H1 (cell line): ENCODE measurements at regions not wholly inside any gene's neighbourhood (a gene's known extent, or its start where the extent isn't known, plus 50 kb on each side); places are given as distances from the start of the nearest gene placed in this dataset.

Experiments used
- CTCF ChIA-PET: fragments of 300-600 bp; sonication (Branson Sonifier 250); formaldehyde crosslinking; loops from one replicate; lab custom pipeline; 2021; ENCODE audit not compliant: partially characterized antibody; lab: Charles Lee
- POLR2A ChIA-PET: fragments of 300-600 bp; sonication (Branson Sonifier 250); formaldehyde crosslinking; loops from one replicate; lab custom pipeline; 2021; ENCODE audit warnings: inconsistent platforms; ENCODE audit not compliant: partially characterized antibody; lab: Charles Lee
- DNase-seq, 2 experiments: peaks; one replicate each; pipeline versions ENCODE4 v3.0.0 to v3.0.0-alpha.2; 2010 to 2022; ENCODE audit warnings: low spot score in 2 of 2, low read depth in 1 of 2, mixed read lengths in 1 of 2
- FAIRE-seq: peaks from 2 replicates; lab custom pipeline; 2011; peaks lifted over from hg19 to GRCh38; lab: Jason Lieb, UNC
- H2AFZ ChIP-seq: 2 replicates; pipeline ENCODE4 v1.8.1; 2012; ENCODE audit warnings: low read length, inconsistent platforms
- H2AK5ac ChIP-seq: 2 replicates; pipeline ENCODE4 v1.6.1; 2013; ENCODE audit warnings: low read depth, low read length
- H2BK120ac ChIP-seq: replicated peaks from 2 replicates; pipeline ENCODE3; 2013; ENCODE audit warnings: low read depth, low read length, inconsistent platforms
- H2BK12ac ChIP-seq: 2 replicates; pipeline ENCODE4 v1.6.1; 2013; ENCODE audit warnings: low read depth, low read length
- H2BK15ac ChIP-seq: 2 replicates; pipeline ENCODE4 v1.6.1; 2013; ENCODE audit warnings: low read length
- H2BK20ac ChIP-seq: 2 replicates; pipeline ENCODE4 v1.6.1; 2013; ENCODE audit warnings: low read length
- H2BK5ac ChIP-seq: 2 replicates; pipeline ENCODE4 v1.6.1; 2013; ENCODE audit warnings: low read depth, low read length
- H3K14ac ChIP-seq: 2 replicates; pipeline ENCODE4 v1.6.1; 2013; ENCODE audit warnings: inconsistent platforms; ENCODE audit not compliant: insufficient read length
- H3K18ac ChIP-seq: 2 replicates; pipeline ENCODE4 v1.6.1; 2013; ENCODE audit warnings: low read length; ENCODE audit errors: extremely low read depth
- H3K23ac ChIP-seq: 2 replicates; pipeline ENCODE4 v1.6.1; 2013; ENCODE audit warnings: inconsistent platforms; ENCODE audit not compliant: insufficient read length
- H3K23me2 ChIP-seq: 2 replicates; pipeline ENCODE4 v1.6.1; 2013; ENCODE audit warnings: low read depth, low read length
- H3K27ac ChIP-seq: 2 replicates; pipeline ENCODE4 v1.6.1; 2011; ENCODE audit warnings: low read depth, low read length, inconsistent platforms
- H3K27me3 ChIP-seq, 4 experiments: replicated peaks in 1 of 4; 1 replicate in 1 of 4; 2 replicates in 3 of 4; pipeline versions ENCODE4 v1.6.1 to v1.8.1; 2011 to 2013; ENCODE audit warnings: low read length in 3 of 4, mild to moderate bottlenecking in 3 of 4, inconsistent platforms in 2 of 4, mixed read lengths in 2 of 4, moderate library complexity in 1 of 4; ENCODE audit not compliant: control insufficient read depth in 3 of 4, insufficient read depth in 3 of 4; ENCODE audit errors: extremely low read depth in 1 of 4
- H3K36me3 ChIP-seq, 4 experiments: 2 replicates each; pipeline versions ENCODE4 v1.6.1 to v1.8.1; 2011 to 2013; ENCODE audit warnings: mild to moderate bottlenecking in 4 of 4, low read length in 3 of 4, moderate library complexity in 2 of 4, control low read depth in 1 of 4, inconsistent platforms in 1 of 4; ENCODE audit not compliant: insufficient read depth in 4 of 4, control insufficient read depth in 2 of 4
- H3K4ac ChIP-seq: replicated peaks from 2 replicates; pipeline ENCODE3; 2013; ENCODE audit warnings: low read length, low read depth, mixed read lengths, inconsistent platforms; ENCODE audit not compliant: insufficient read length
- H3K4me1 ChIP-seq, 4 experiments: replicated peaks in 1 of 4; 1 replicate in 1 of 4; 2 replicates in 3 of 4; pipeline versions ENCODE4 v1.6.1 to v1.8.1; 2011 to 2013; ENCODE audit warnings: low read length in 3 of 4, inconsistent platforms in 2 of 4, mixed read lengths in 1 of 4; ENCODE audit not compliant: insufficient read depth in 4 of 4, control insufficient read depth in 3 of 4
- H3K4me2 ChIP-seq, 2 experiments: 2 replicates each; pipeline versions ENCODE4 v1.6.1 to v1.8.1; 2011 to 2013; ENCODE audit warnings: low read depth in 2 of 2, low read length in 2 of 2, control low read depth in 1 of 2, inconsistent platforms in 1 of 2, mild to moderate bottlenecking in 1 of 2; ENCODE audit not compliant: insufficient read depth in 1 of 2
- H3K4me3 ChIP-seq, 4 experiments: fragments of 200-600, 300-600 bp in 1 of 4; sonication (generic), shearing (Covaris generic), sonication (Bioruptor Twin) in 1 of 4; 2 replicates each; pipeline versions ENCODE4 v1.5.1 to v1.8.1; 2011 to 2016; ENCODE audit warnings: low read length in 4 of 4, low read depth in 3 of 4, control low read depth in 2 of 4, inconsistent platforms in 2 of 4, mild to moderate bottlenecking in 2 of 4, mixed read lengths in 1 of 4, moderate library complexity in 1 of 4; ENCODE audit not compliant: insufficient read depth in 2 of 4; ENCODE audit errors: extremely low read depth in 1 of 4
- H3K56ac ChIP-seq: replicated peaks from 2 replicates; pipeline ENCODE3; 2013; ENCODE audit warnings: low read depth, mild to moderate bottlenecking, mixed read lengths, low read length, inconsistent platforms; ENCODE audit not compliant: insufficient read length
- H3K79me1 ChIP-seq: 2 replicates; pipeline ENCODE4 v1.6.1; 2013; ENCODE audit warnings: low read depth, low read length, control low read depth
- H3K79me2 ChIP-seq, 2 experiments: 2 replicates each; pipeline versions ENCODE4 v1.6.1 to v1.8.1; 2012 to 2013; ENCODE audit warnings: low read length in 2 of 2, mild to moderate bottlenecking in 2 of 2, inconsistent platforms in 1 of 2; ENCODE audit not compliant: insufficient read depth in 2 of 2, control insufficient read depth in 1 of 2
- H3K9ac ChIP-seq, 4 experiments: replicated peaks in 1 of 4; 1 replicate in 1 of 4; 2 replicates in 3 of 4; pipeline versions ENCODE4 v1.6.1 to v1.8.1; 2011 to 2013; ENCODE audit warnings: low read depth in 3 of 4, low read length in 3 of 4, control low read depth in 2 of 4, mild to moderate bottlenecking in 2 of 4, moderate library complexity in 2 of 4, inconsistent platforms in 1 of 4; ENCODE audit errors: extremely low read depth in 1 of 4
- H3K9me3 ChIP-seq, 2 experiments: 2 replicates each; pipeline versions ENCODE4 v1.6.1 to v1.8.1; 2012 to 2013; ENCODE audit warnings: mild to moderate bottlenecking in 2 of 2, moderate library complexity in 2 of 2, control low read depth in 1 of 2, inconsistent platforms in 1 of 2, low read depth in 1 of 2, low read length in 1 of 2, mixed read lengths in 1 of 2; ENCODE audit not compliant: insufficient read depth in 2 of 2
- H4K20me1 ChIP-seq, 2 experiments: replicated peaks in 1 of 2; 2 replicates each; pipeline versions ENCODE3 to v1.8.1; 2011 to 2013; ENCODE audit warnings: inconsistent platforms in 2 of 2, low read length in 2 of 2, mild to moderate bottlenecking in 1 of 2; ENCODE audit not compliant: insufficient read depth in 2 of 2, control insufficient read depth in 1 of 2
- H4K5ac ChIP-seq: 2 replicates; pipeline ENCODE4 v1.6.1; 2013; ENCODE audit warnings: low read length, low read depth, mixed read lengths, inconsistent platforms; ENCODE audit not compliant: insufficient read length
- H4K8ac ChIP-seq: 2 replicates; pipeline ENCODE4 v1.8.0; 2013; ENCODE audit warnings: mild to moderate bottlenecking, moderate library complexity, low read length, inconsistent platforms; ENCODE audit not compliant: insufficient read depth; ENCODE audit errors: extremely low read depth
- H4K91ac ChIP-seq: replicated peaks from 2 replicates; pipeline ENCODE3; 2013; ENCODE audit warnings: low read length, mixed read lengths, inconsistent platforms; ENCODE audit not compliant: insufficient read length
- ATF3 ChIP-seq: IDR thresholded peaks from 2 replicates; pipeline ENCODE4 v1.6.1; 2011; ENCODE audit warnings: low read depth, mild to moderate bottlenecking, low read length; ENCODE audit not compliant: insufficient read depth
- CEBPB ChIP-seq: IDR thresholded peaks from 2 replicates; pipeline ENCODE4 v1.6.1; 2012; ENCODE audit warnings: low read depth, low read length
- EGR1 ChIP-seq: IDR thresholded peaks from 2 replicates; pipeline ENCODE4 v1.6.1; 2011; ENCODE audit warnings: low read depth, low read length, borderline replicate concordance
- GTF2F1 ChIP-seq: IDR thresholded peaks from 2 replicates; pipeline ENCODE4 v1.6.1; 2012; ENCODE audit warnings: low read depth, low read length, improper control_type of control experiment, borderline replicate concordance
- JUND ChIP-seq: IDR thresholded peaks from 2 replicates; pipeline ENCODE4 v1.6.1; 2011; ENCODE audit warnings: mild to moderate bottlenecking, improper control_type of control experiment, low read length
- NRF1 ChIP-seq: IDR thresholded peaks from 2 replicates; pipeline ENCODE4 v1.6.1; 2011; ENCODE audit warnings: mild to moderate bottlenecking, low read depth, low read length, improper control_type of control experiment
- POLR2A ChIP-seq, 2 experiments: IDR thresholded peaks; 1 replicate in 1 of 2; 2 replicates in 1 of 2; pipeline ENCODE4 v1.6.1; 2011; ENCODE audit warnings: low read depth in 2 of 2, low read length in 2 of 2, mild to moderate bottlenecking in 2 of 2; ENCODE audit errors: control extremely low read depth in 1 of 2
- POU5F1 ChIP-seq: IDR thresholded peaks from 2 replicates; pipeline ENCODE4 v1.6.1; 2011; ENCODE audit warnings: low read depth, mild to moderate bottlenecking, low read length, moderate library complexity
- RAD21 ChIP-seq, 2 experiments: IDR thresholded peaks in 1 of 2; conservative IDR thresholded peaks in 1 of 2; 2 replicates each; pipeline ENCODE4 v1.6.1; 2011; ENCODE audit warnings: low read depth in 2 of 2, low read length in 2 of 2, improper control_type of control experiment in 1 of 2, inconsistent platforms in 1 of 2, mild to moderate bottlenecking in 1 of 2, moderate library complexity in 1 of 2
- RFX5 ChIP-seq: IDR thresholded peaks from 2 replicates; pipeline ENCODE4 v1.6.1; 2011; ENCODE audit warnings: low read depth, low read length, improper control_type of control experiment, borderline replicate concordance
- RXRA ChIP-seq: IDR thresholded peaks from 2 replicates; pipeline ENCODE4 v1.6.1; 2011; ENCODE audit warnings: low read depth, mild to moderate bottlenecking, low read length, moderate library complexity; ENCODE audit not compliant: insufficient read depth
- SIRT6 ChIP-seq: IDR thresholded peaks from one replicate; pipeline ENCODE4 v1.7.1; 2012; ENCODE audit warnings: low read length, inconsistent platforms
- SP4 ChIP-seq: IDR thresholded peaks from 2 replicates; pipeline ENCODE4 v1.6.1; 2012; ENCODE audit warnings: low read length, inconsistent platforms
- SUZ12 ChIP-seq: fragments of 200-600 bp; sonication (generic); IDR thresholded peaks from 2 replicates; pipeline ENCODE4 v1.6.1; 2012; ENCODE audit warnings: mild to moderate bottlenecking, inconsistent platforms, low read length, moderate library complexity, mixed read lengths
- WGBS, 2 experiments: shearing (Covaris generic) in 1 of 2; methylation state at CpG; one replicate each; pipeline versions ENCODE4 v1.1.6 to v1.1.7; 2013 to 2015; ENCODE audit warnings: low lambda C conversion rate in 2 of 2, mixed read lengths in 2 of 2, inconsistent platforms in 1 of 2, low coverage in 1 of 2, missing lambda C conversion rate in 1 of 2; ENCODE audit not compliant: insufficient replicate concordance in 2 of 2, insufficient coverage in 1 of 2, insufficient read length in 1 of 2; ENCODE audit errors: extremely low coverage in 1 of 2, missing lambda C conversion rate in 1 of 2; 5-methylcytosine and 5-hydroxymethylcytosine counted together

GRCh38 chr4:15213302-15213970, 211.2 kb downstream of the CPEB2 start:
- no peaks in the 10 kb centered on the region for H3K79me1 ChIP-seq
- no peak overlapping the region for H4K91ac ChIP-seq
- no peak overlapping the region for H2AK5ac ChIP-seq
- 87% methylated on average over 6 of the region's 6 CpGs; no CpG with 5 or more reads in 1 of the 2 experiments for WGBS, 2 experiments
- H3K36me3 ChIP-seq = no peaks in the 10 kb centered on the region
- no peak overlapping the region for H3K4me3 ChIP-seq
- no peaks in the 10 kb centered on the region for H3K23me2 ChIP-seq
- no peak overlapping the region for H2BK20ac ChIP-seq
- no peak overlapping the region for H3K56ac ChIP-seq
- H3K79me2 ChIP-seq = no peaks in the 10 kb centered on the region
- no peak overlapping the region for H3K14ac ChIP-seq
- H3K23ac ChIP-seq = no peak overlapping the region
- H4K20me1 ChIP-seq = no peaks in the 10 kb centered on the region
- H3K9me3 ChIP-seq = no peaks in the 10 kb centered on the region
- FAIRE-seq (no peak), DNase-seq (no peak)
- no peak overlapping the region for H4K5ac ChIP-seq
- no peak overlapping the region for H2BK5ac ChIP-seq
- no peak overlapping the region for H3K4me2 ChIP-seq
- no peak overlapping the region for H2BK15ac ChIP-seq
- no peak overlapping the region for H3K27ac ChIP-seq
- POLR2A ChIA-PET = interaction anchor here (0.6 kb wide), 1 partner anchor 1536 kb away, joined by 3 read pairs; no protein-coding TSS in a partner anchor
- H4K8ac ChIP-seq = no peak overlapping the region
- H3K4me1 ChIP-seq = no peaks in the 10 kb centered on the region; a peak in 1 of 7 replicates
- no peaks in the 10 kb centered on the region for H3K27me3 ChIP-seq
- H3K9ac ChIP-seq = no peak overlapping the region
- no peak overlapping the region for H2AFZ ChIP-seq
- H3K4ac ChIP-seq = no peak overlapping the region
- CTCF ChIA-PET = interaction anchor here (0.8 to 2.3 kb wide), 2 partner anchors 16 to 247 kb away, joined by 3 to 5 read pairs; no protein-coding TSS in a partner anchor
- H3K18ac ChIP-seq = no peak overlapping the region
- no peak overlapping the region for H2BK12ac ChIP-seq
- no peak overlapping the region for H2BK120ac ChIP-seq
- TF ChIP-seq SUZ12 = no peak
- no peak for TF ChIP-seq RFX5
- TF ChIP-seq CEBPB = no peak
- no peak for TF ChIP-seq POLR2A (IDR thresholded peaks at IDR 0.05; ENCODE audit: control extremely low read depth in 1 of 2, low read depth in 2 of 2, low read length in 2 of 2)
- TF ChIP-seq SIRT6 = no peak
- TF ChIP-seq JUND = no peak
- no peak for TF ChIP-seq RXRA
- TF ChIP-seq ATF3 = no peak
- no peak for TF ChIP-seq SP4
- no peak for TF ChIP-seq POU5F1
- TF ChIP-seq RAD21 (IDR thresholded peaks at IDR 0.05 in 1 of 2, conservative IDR thresholded peaks at IDR 0.05 in 1 of 2; ENCODE audit: low read depth in 2 of 2, low read length in 2 of 2) = no peak
- TF ChIP-seq EGR1 = no peak
- TF ChIP-seq NRF1 = no peak
- TF ChIP-seq GTF2F1 = no peak
